Loucy (cell line): ENCODE measurements at regions not wholly inside any gene's neighbourhood (a gene's known extent, or its start where the extent isn't known, plus 50 kb on each side); places are given as distances from the start of the nearest gene placed in this dataset.

Source experiments
- H2AFZ ChIP-seq: fragments of 200-600 bp; sonication (generic); 2 replicates; pipeline ENCODE4 v1.6.0; 2016; ENCODE audit warnings: antibody characterized with exemption, mild to moderate bottlenecking, low read length, moderate library complexity
- H3F3A ChIP-seq: fragments of 200-600 bp; 2 replicates; pipeline ENCODE4 v1.6.0; 2016; ENCODE audit warnings: antibody characterized with exemption, low read depth, mild to moderate bottlenecking
- H3K27me3 ChIP-seq: fragments of 200-600 bp; sonication (generic); 2 replicates; pipeline ENCODE4 v1.6.1; 2014; ENCODE audit warnings: low read length, mild to moderate bottlenecking; ENCODE audit not compliant: insufficient read depth, poor library complexity, severe bottlenecking
- H3K36me3 ChIP-seq: fragments of 200-600 bp; sonication (generic); 2 replicates; pipeline ENCODE4 v1.6.1; 2016; ENCODE audit warnings: low read length; ENCODE audit not compliant: insufficient read depth
- H3K4me1 ChIP-seq: fragments of 200-600 bp; sonication (generic); 2 replicates; pipeline ENCODE4 v1.5.1; 2014; ENCODE audit warnings: low read length, mild to moderate bottlenecking; ENCODE audit not compliant: insufficient read depth, poor library complexity, severe bottlenecking
- H3K4me2 ChIP-seq: fragments of 200-600 bp; sonication (generic); 2 replicates; pipeline ENCODE4 v1.6.0; 2014; ENCODE audit warnings: antibody characterized with exemption, low read length, low read depth, mild to moderate bottlenecking; ENCODE audit not compliant: poor library complexity, severe bottlenecking
- H3K4me3 ChIP-seq: fragments of 200-600 bp; sonication (generic); 2 replicates; pipeline ENCODE4 v1.5.1; 2014; ENCODE audit warnings: low read length, mild to moderate bottlenecking, mixed read lengths; ENCODE audit not compliant: poor library complexity, severe bottlenecking
- H3K79me2 ChIP-seq: fragments of 200-600 bp; sonication (generic); 2 replicates; pipeline ENCODE4 v1.6.1; 2014; ENCODE audit warnings: low read length; ENCODE audit not compliant: insufficient read depth
- H3K9ac ChIP-seq: fragments of 200-600 bp; sonication (generic); 2 replicates; pipeline ENCODE4 v1.6.0; 2014; ENCODE audit warnings: mild to moderate bottlenecking, low read depth, low read length, moderate library complexity; ENCODE audit not compliant: poor library complexity, severe bottlenecking
- H3K9me2 ChIP-seq: fragments of 200-600 bp; sonication (generic); replicated peaks from 2 replicates; pipeline ENCODE4 v1.6.1; 2016; ENCODE audit warnings: low read depth, low read length, mixed read lengths
- H3K9me3 ChIP-seq: fragments of 200-600 bp; sonication (generic); 2 replicates; pipeline ENCODE4 v1.6.1; 2014; ENCODE audit warnings: mild to moderate bottlenecking, antibody characterized with exemption, low read length, low read depth; ENCODE audit not compliant: insufficient read depth
- H4K20me1 ChIP-seq: fragments of 200-600 bp; sonication (generic); 2 replicates; pipeline ENCODE4 v1.6.0; 2014; ENCODE audit warnings: antibody characterized with exemption, low read length, mild to moderate bottlenecking; ENCODE audit not compliant: insufficient read depth, poor library complexity, severe bottlenecking
- EZH2phosphoT487 ChIP-seq: fragments of 200-600 bp; IDR thresholded peaks from 2 replicates; pipeline ENCODE4 v1.6.1; 2018; ENCODE audit warnings: antibody characterized with exemption, mild to moderate bottlenecking, moderate library complexity, borderline replicate concordance
- TF ChIP-seq, protein P1 (sequence below): fragments of 200-600 bp; sonication (generic); conservative IDR thresholded peaks from 2 replicates; pipeline ENCODE4 v1.5.1; 2014; ENCODE audit warnings: mild to moderate bottlenecking, antibody characterized with exemption, low read length

DNA sequence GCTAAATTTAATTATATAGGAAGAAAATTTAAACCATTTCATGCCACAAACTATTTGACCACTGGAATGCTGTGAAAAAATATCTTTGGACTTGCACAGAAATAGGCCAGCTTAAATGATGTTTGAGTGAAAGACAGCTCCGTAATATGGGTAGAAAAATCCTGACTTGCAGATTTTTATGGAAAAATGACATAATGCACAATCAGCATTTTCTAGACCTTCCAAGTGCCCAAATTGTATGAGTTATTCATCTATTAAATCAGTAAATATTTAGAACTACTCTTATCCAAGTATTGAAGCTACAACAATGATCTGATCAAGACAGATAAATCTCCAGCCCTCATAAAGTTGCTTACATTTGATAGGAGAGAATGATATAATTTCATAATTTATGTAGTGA, 691.1 kb upstream of the DDX18 start:
- TF ChIP-seq, protein P1, sequence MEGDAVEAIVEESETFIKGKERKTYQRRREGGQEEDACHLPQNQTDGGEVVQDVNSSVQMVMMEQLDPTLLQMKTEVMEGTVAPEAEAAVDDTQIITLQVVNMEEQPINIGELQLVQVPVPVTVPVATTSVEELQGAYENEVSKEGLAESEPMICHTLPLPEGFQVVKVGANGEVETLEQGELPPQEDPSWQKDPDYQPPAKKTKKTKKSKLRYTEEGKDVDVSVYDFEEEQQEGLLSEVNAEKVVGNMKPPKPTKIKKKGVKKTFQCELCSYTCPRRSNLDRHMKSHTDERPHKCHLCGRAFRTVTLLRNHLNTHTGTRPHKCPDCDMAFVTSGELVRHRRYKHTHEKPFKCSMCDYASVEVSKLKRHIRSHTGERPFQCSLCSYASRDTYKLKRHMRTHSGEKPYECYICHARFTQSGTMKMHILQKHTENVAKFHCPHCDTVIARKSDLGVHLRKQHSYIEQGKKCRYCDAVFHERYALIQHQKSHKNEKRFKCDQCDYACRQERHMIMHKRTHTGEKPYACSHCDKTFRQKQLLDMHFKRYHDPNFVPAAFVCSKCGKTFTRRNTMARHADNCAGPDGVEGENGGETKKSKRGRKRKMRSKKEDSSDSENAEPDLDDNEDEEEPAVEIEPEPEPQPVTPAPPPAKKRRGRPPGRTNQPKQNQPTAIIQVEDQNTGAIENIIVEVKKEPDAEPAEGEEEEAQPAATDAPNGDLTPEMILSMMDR: no peak
- no peak for TF ChIP-seq EZH2phosphoT487
- no peaks in the 10 kb centered on the region for H3K4me1 ChIP-seq
- H3K4me2 ChIP-seq: no peak overlapping the region
- no peak overlapping the region for H3K4me3 ChIP-seq
- no peaks in the 10 kb centered on the region for H3K9me3 ChIP-seq
- H2AFZ ChIP-seq: no peak overlapping the region
- no peaks in the 10 kb centered on the region for H3K27me3 ChIP-seq
- no peak overlapping the region for H3K9ac ChIP-seq
- H3K36me3 ChIP-seq: no peaks in the 10 kb centered on the region
- no peaks in the 10 kb centered on the region for H3F3A ChIP-seq
- no peaks in the 10 kb centered on the region for H4K20me1 ChIP-seq
- no peaks in the 10 kb centered on the region for H3K9me2 ChIP-seq
- no peaks in the 10 kb centered on the region for H3K79me2 ChIP-seq

DNA sequence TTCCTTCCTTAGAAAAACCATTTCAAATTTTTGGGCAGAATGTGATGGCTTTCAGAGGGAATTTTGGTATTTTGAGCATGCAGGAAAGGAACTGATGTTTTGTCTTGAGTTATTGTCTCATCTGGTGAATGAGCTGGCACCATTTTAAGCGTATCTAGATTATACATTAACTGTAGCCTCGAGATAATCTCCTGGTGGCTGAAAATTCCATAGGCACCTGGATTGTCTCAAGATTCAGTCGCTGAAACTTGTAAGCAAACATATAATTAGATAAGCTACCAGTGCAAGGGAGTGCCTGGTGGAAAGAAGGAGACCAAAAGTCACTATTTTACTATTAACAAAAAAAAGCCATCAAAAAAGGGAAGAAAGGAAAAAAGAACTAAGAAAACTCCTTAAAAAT, 687.8 kb upstream of the DDX18 start:
- TF ChIP-seq EZH2phosphoT487: no peak
- TF ChIP-seq, protein P1: no peak
- no peaks in the 10 kb centered on the region for H3K27me3 ChIP-seq

DNA sequence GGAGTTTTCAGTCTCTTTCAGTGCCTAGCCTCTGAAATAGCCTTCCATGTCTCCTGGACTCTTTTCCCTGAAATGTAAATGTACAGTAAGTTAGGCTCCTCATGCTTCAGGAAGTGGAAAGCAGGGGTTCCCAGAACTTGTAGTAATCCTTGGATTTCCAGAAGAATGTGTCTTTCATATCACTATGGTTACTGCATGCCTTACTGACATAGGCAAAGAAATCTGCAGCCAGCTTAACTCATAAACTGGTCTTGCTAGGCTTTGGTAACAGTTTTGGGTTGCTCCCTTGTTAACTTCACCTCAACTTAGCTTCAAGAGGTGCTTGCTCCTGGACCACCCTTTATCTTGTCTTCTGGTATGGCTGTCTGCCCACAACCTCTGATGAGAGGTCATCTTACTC, 686.8 kb upstream of the DDX18 start:
- no peak overlapping the region for H3K4me2 ChIP-seq
- H3K4me1 ChIP-seq: no peaks in the 10 kb centered on the region
- H3F3A ChIP-seq: no peaks in the 10 kb centered on the region
- no peaks in the 10 kb centered on the region for H3K36me3 ChIP-seq
- no peak overlapping the region for H3K4me3 ChIP-seq
- H3K9me3 ChIP-seq: no peaks in the 10 kb centered on the region
- no peaks in the 10 kb centered on the region for H3K27me3 ChIP-seq
- H2AFZ ChIP-seq: no peak overlapping the region
- no peaks in the 10 kb centered on the region for H3K9me2 ChIP-seq
- H3K79me2 ChIP-seq: no peaks in the 10 kb centered on the region
- TF ChIP-seq, protein P1: no peak
- no peak for TF ChIP-seq EZH2phosphoT487
- H3K9ac ChIP-seq: no peak overlapping the region
- no peaks in the 10 kb centered on the region for H4K20me1 ChIP-seq

More for the DNA sequence above, 687.8 kb upstream of the DDX18 start:
- Histone ChIP-seq H2AFZ (no peak overlapping the region), H3K9me2 (no peaks in the 10 kb centered on the region), H3K9ac (no peak overlapping the region), H3K9me3 (no peaks in the 10 kb centered on the region), H3K79me2 (no peaks in the 10 kb centered on the region), H3K4me3 (no peak overlapping the region), H3K4me2 (no peak overlapping the region), H3K4me1 (no peaks in the 10 kb centered on the region), H3F3A (no peaks in the 10 kb centered on the region), H3K36me3 (no peaks in the 10 kb centered on the region), H4K20me1 (no peaks in the 10 kb centered on the region)
